ENCODE measurements at regions not wholly inside any gene's neighbourhood (a gene's known extent, or its start where the extent isn't known, plus 50 kb on each side); places are given as distances from the start of the nearest gene placed in this dataset.

DNA sequence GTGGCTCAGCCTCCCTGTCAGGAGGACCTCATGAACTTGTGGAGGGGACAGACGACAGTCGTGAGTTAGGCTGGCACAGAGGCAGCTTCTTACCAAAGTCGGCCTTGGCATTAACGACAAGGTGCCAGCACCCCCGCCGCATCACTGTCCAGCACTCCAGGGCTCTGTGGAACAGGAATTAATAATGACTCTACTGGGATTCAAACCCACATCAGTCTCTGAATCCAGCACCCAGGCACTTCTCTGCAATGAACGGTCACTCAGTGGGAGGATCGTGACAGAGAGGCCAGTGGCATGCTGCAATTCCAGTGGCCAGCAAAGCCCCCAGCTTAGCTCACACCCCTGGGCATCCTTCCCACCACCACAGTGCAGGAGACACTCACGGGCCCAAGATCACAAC lies 263.3 kb upstream of the ADAMTS16 start:
- H3K4me1 Mint-ChIP-seq = no peaks in the 10 kb centered on the region

DNA sequence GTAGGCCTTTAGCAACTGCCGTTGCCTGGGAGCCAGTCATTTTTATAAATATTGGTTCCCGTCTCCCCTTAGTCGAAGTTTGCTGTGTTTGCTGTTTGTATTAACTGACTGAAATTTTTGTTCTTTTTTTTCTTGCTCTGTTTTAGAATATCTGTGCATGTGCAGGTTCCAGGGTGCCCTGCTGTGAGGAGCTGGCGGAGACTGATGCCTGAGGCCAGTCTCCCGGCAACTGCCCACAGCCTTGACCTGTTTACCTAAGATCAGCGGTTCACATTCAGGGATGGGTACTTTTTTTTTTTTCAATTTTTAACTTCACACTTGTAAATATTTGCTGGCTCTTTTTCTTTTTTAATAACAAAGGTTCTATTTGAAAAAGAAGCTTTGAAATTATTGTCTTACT lies 262.6 kb upstream of the ADAMTS16 start:
- ATAC-seq = no peak

More for the DNA sequence above, 263.3 kb upstream of the ADAMTS16 start:
- Mint-ChIP-seq H3K27me3 (no peaks in the 10 kb centered on the region), H3K36me3 (no peaks in the 10 kb centered on the region), H3K4me3 (no peak overlapping the region), H3K9me3 (no peaks in the 10 kb centered on the region), H3K27ac (no peak overlapping the region)
- ATAC-seq = no peak

DNA sequence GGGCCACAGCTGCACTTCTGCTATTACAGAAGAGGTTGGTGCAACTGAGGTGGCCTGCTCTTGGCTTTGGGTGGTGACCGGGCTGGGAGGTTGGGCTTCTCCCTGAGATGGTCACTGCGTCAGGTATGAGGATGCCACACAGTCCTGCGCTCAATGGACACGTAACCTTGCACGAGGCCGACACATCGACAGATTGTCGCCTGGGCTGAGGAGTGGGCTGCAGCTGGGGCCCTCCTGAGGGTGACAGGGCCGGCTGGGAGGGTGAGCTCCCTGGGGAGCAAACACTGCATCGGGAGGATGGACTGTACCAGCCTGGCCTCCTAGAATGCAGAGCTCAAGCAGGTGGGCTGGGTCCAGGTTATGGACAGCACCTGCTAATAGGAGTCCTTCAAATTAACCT lies 261.1 kb upstream of the ADAMTS16 start:
- no peaks in the 10 kb centered on the region for H3K4me1 Mint-ChIP-seq
- H3K4me3 Mint-ChIP-seq = no peak overlapping the region
- no peaks in the 10 kb centered on the region for H3K27me3 Mint-ChIP-seq
- no peaks in the 10 kb centered on the region for H3K9me3 Mint-ChIP-seq
- H3K27ac Mint-ChIP-seq = no peak overlapping the region
- ATAC-seq = no peak
- no peaks in the 10 kb centered on the region for H3K36me3 Mint-ChIP-seq

More for the DNA sequence above, 262.6 kb upstream of the ADAMTS16 start:
- Mint-ChIP-seq H3K27me3 (no peaks in the 10 kb centered on the region), H3K27ac (no peak overlapping the region), H3K9me3 (no peaks in the 10 kb centered on the region), H3K4me1 (no peaks in the 10 kb centered on the region), H3K36me3 (no peaks in the 10 kb centered on the region), H3K4me3 (no peak overlapping the region)

DNA sequence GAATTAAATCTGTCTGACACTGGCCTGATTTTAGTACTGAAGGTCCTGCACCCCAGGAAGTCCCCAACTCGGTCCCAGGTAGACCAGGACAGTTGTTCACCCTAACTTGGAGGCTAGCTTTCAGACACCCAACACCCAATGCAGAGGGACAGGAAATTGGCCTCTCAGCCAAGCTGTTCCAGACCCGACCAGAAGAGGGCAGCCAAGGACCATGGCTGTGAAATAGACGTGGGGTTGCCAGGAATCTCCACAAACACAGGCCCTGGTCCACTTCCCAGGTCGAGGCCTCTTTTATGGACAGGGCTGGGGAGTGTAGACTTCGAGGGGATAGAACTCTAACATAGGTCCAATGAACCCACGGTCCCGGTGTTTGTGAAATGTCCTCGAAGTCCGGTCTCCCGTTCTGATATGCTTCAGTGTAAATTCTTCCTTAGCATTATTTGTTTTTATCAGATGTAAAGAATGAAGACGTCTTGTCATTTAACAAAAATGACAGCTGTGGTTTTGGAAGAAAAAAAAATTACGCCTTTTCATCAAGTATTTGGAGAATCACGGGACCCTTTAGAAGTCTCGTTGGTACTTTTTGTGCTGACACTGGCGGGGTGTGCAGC lies 260.3 kb upstream of the ADAMTS16 start:
- H3K36me3 Mint-ChIP-seq = no peaks in the 10 kb centered on the region
- ATAC-seq = no peak
- no peak overlapping the region for H3K4me3 Mint-ChIP-seq
- H3K9me3 Mint-ChIP-seq = no peaks in the 10 kb centered on the region
- H3K4me1 Mint-ChIP-seq = no peaks in the 10 kb centered on the region
- no peak overlapping the region for H3K27ac Mint-ChIP-seq
- no peaks in the 10 kb centered on the region for H3K27me3 Mint-ChIP-seq

DNA sequence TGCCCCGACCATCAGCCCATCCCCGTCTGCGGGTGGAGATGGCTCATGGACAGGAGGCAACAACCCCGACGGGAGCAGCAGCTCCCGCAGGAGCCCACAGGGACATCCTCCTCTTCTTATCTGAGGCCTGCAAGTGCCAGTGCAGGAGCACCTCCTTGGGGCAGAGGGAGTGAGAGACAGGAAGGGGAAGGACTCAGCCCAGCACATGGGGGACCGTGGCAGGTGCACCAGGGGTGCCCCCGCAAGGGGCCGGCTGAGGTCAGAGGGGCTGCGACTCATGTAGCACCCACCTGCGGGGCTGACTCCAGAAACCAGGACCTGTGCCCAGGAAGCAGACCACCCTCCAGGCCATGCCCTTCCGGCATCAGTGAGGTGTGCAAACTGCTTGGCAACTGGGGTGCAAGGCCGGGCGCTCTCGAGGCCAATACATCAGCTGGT lies 259.8 kb upstream of the ADAMTS16 start:
- H3K4me1 Mint-ChIP-seq = no peaks in the 10 kb centered on the region
- no peaks in the 10 kb centered on the region for H3K36me3 Mint-ChIP-seq
- H3K9me3 Mint-ChIP-seq = no peaks in the 10 kb centered on the region
- H3K27ac Mint-ChIP-seq = no peak overlapping the region
- H3K27me3 Mint-ChIP-seq = no peaks in the 10 kb centered on the region
- H3K4me3 Mint-ChIP-seq = no peak overlapping the region
- ATAC-seq = no peak

DNA sequence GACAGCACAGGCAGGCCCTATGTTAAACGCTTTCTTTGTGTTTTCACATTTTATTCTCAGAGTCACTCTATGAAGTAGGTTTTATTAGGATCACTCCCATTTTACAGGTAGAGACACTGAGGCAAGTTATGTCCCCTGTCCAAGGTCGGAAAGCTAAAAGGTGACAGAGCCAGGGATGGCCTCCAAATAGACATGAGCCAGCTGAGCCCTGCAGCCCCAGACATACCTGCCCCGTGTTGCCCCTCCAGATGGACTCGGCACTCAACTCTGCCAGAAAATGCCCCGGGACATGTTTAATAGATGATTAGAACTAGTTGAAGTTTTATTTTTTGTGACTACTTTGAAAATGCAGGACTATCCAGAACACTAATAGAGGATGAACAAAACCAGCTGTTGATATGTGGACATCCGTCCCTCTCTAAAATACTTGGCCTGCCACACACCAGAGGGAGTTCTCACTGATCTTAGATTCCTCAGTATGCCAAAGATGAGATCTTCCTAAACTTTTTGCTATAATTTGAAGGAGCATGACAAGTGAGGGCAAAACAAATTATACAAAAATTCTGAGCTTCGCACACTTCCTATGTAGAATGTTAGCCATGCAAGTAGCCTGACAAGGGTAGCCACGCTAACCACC lies 258.6 kb upstream of the ADAMTS16 start:
- H3K27me3 Mint-ChIP-seq = no peaks in the 10 kb centered on the region
- H3K27ac Mint-ChIP-seq = no peak overlapping the region
- ATAC-seq = no peak
- no peak overlapping the region for H3K4me3 Mint-ChIP-seq
- no peaks in the 10 kb centered on the region for H3K9me3 Mint-ChIP-seq
- H3K4me1 Mint-ChIP-seq = no peaks in the 10 kb centered on the region
- H3K36me3 Mint-ChIP-seq = no peaks in the 10 kb centered on the region

DNA sequence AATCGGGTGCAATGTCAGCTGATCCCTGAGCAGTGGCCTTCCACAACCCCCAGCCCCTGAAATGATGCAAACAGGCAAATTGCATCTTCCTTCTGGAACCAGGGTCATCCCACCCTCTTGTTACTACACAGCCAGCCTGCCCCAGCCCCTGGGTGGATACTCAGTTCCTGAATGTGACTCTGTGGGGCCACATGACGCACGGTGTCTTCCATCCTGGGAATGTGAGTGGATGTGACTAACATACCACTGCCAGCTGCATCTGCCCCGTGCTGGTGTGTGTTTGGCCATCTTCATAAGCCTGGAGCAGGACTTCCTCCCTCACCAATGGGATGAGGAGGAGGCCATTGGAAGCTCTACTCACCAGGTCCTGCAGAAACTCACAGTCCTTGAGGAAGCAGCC lies 257.9 kb upstream of the ADAMTS16 start:
- Mint-ChIP-seq H3K27me3 (no peaks in the 10 kb centered on the region), H3K9me3 (no peaks in the 10 kb centered on the region), H3K4me1 (no peaks in the 10 kb centered on the region), H3K4me3 (no peak overlapping the region), H3K36me3 (no peaks in the 10 kb centered on the region), H3K27ac (no peak overlapping the region)
- ATAC-seq = no peak

DNA sequence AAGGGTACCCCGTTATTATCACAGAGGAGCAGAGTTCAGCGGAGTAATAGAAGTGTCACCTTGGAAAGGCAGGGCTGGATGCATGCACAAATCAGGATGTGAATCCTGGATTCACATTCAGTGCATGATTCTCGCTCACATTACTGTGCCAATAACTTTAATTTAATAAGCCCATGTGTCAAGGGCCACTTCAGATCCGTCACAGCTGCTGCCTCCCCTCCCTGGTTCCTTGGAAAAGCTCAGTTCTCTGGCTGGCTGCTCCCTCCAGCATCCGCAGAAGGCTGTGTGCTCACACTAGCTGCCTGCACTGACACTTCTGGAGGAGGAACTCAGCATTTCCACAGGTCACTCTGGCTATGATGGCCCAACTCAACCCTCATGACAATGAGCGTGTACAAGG lies 256.8 kb upstream of the ADAMTS16 start:
- H3K36me3 Mint-ChIP-seq = no peaks in the 10 kb centered on the region
- no peaks in the 10 kb centered on the region for H3K9me3 Mint-ChIP-seq
- no peak overlapping the region for H3K27ac Mint-ChIP-seq
- H3K27me3 Mint-ChIP-seq = no peaks in the 10 kb centered on the region
- no peak for ATAC-seq
- no peaks in the 10 kb centered on the region for H3K4me1 Mint-ChIP-seq
- no peak overlapping the region for H3K4me3 Mint-ChIP-seq

DNA sequence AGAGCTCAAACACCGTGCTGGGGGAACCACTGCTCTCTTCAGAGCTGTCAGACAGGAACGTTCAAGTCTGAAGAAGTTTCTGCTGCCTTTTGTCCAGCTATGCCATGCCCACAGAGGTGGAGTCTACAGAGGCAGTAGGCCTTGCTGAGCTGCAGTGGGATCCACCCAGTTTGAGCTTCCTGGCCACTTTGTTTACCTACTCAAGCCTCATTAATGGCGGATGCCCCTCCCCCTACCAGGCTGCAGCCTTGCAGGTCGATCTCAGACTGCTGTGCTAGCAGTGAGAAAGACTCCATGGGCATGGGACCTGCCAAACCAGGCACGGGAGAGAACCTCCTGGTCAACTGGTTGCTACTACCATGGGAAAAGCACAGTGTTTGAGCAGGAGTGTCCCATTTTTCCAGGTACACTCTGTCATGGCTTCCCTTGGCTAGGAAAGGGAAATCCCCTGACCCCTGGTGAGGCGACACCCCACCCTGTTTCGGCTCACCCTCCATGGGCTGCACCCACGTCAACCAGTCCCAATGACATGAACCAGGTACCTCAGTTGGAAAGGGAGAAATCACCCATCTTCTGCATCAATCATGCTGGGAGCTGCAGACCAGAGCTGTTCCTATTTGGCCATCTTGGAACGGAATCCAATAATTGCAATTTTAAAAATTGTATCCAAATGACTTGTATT lies 246.9 kb upstream of the ADAMTS16 start:
- no peak overlapping the region for H3K27ac Mint-ChIP-seq
- no peaks in the 10 kb centered on the region for H3K36me3 Mint-ChIP-seq
- H3K4me3 Mint-ChIP-seq = no peak overlapping the region
- H3K4me1 Mint-ChIP-seq = no peaks in the 10 kb centered on the region
- no peaks in the 10 kb centered on the region for H3K27me3 Mint-ChIP-seq
- ATAC-seq = no peak
- H3K9me3 Mint-ChIP-seq = no peaks in the 10 kb centered on the region

DNA sequence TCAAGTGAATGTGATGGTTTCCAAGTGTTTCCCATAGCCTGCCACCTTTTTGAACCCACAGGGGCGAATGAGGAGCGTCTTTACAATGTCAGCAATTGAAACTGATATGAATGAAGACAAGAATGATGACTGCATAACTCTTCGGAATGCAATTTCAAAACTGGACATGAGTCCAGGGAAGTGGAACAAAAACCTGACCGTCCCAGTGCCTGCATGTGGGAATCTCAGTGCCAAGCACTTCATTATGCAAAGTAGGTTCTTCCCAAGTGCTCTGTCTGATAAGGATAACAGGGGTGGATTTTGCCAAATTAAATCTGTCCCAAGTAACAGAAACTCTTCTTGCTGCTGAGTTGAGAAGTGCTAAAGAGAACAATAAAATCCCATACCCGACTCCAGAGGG lies 243.8 kb upstream of the ADAMTS16 start:
- Mint-ChIP-seq H3K36me3 (no peaks in the 10 kb centered on the region), H3K4me3 (no peak overlapping the region), H3K4me1 (no peaks in the 10 kb centered on the region), H3K27ac (no peak overlapping the region), H3K9me3 (no peaks in the 10 kb centered on the region), H3K27me3 (no peaks in the 10 kb centered on the region)
- ATAC-seq = no peak

DNA sequence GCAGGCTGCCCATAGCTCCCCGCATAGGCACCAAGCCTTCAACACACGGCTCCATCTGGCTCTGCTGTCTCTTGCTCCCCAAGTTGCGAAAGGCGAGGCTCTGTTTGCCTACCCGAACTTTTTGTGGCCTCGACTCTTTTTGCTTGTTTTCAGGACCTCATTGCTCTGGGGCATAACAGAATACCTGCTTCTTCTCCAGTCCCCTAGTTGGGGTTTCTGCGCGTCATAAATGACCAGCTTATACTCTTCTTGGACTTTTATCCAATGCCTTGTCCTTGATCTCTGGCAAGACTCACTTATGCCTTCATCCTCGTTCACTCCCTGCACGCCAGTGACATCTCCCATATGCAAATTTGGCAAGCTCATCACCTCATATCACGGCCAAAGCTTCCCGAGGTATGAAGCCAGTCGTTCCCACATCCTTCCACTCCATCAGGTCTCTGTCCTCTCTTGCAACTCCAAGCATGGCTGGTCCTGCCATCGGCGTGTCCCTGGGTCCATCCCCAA lies 238.8 kb upstream of the ADAMTS16 start:
- Mint-ChIP-seq H3K4me3 (no peak overlapping the region), H3K36me3 (no peaks in the 10 kb centered on the region), H3K4me1 (no peaks in the 10 kb centered on the region), H3K27ac (no peak overlapping the region), H3K9me3 (no peaks in the 10 kb centered on the region), H3K27me3 (no peaks in the 10 kb centered on the region)
- ATAC-seq = no peak

DNA sequence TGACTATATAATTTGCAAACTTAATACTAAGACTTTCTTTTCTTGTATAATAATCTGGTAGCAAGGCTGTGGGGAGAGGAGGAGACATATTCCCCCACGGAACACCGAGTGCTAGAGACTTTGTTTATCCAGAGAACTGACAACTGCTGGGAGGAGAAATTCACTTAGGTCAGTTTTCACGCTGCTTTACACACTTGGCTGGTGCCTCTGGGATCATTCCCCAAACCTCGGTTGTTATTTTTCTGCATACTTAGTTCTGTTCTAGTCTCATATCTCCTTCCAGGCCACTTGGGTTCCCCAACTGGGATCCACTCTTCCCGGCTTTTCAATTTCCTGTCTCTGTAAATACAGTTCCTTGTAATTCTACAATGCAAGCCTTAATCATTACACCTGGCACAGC lies 238.2 kb upstream of the ADAMTS16 start:
- no peaks in the 10 kb centered on the region for H3K27me3 Mint-ChIP-seq
- H3K9me3 Mint-ChIP-seq = no peaks in the 10 kb centered on the region
- no peaks in the 10 kb centered on the region for H3K36me3 Mint-ChIP-seq
- no peak for ATAC-seq
- no peak overlapping the region for H3K27ac Mint-ChIP-seq
- H3K4me3 Mint-ChIP-seq = no peak overlapping the region
- H3K4me1 Mint-ChIP-seq = no peaks in the 10 kb centered on the region

DNA sequence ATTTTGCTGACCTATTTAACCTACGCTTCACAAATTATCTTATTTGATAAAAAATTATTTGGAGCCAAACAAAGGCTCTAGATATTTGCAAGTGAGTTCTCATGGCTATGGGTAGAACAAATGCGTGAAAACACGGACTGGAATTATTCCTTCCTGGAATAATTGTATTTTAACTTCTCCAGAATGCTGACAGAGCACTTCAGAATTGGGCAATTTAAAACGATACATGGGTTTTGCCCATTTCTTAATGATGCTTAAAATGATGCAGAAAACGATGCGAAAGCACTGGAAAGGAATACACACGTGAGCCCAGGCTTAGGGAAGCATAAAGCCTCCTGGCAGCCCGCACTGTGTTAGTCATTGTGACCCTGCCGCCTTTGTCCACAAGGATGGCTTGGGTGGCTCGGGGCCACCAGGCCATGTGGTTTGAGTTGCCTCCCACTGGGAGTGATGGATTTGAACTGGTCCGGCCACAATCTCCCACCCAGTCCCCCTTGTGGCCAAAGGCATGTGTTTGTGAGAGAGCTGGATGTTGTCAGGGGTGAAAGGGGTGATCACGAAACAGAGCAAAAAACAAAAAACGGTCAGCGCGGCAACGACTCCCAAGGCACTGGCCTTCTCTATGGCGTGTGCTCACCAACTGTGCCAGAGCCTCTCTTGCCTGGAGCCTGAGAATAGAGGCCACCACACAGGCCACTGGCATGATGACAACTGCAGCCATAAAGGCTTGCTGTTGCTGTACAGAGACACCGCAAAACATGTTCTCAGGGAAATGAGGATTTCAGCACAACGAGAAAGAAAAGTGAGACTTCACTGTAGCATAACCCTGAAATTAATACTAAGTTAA lies 234.2 kb upstream of the ADAMTS16 start:
- H3K4me3 Mint-ChIP-seq = no peak overlapping the region
- no peaks in the 10 kb centered on the region for H3K4me1 Mint-ChIP-seq
- H3K36me3 Mint-ChIP-seq = no peaks in the 10 kb centered on the region
- no peak for ATAC-seq
- H3K27ac Mint-ChIP-seq = no peak overlapping the region
- H3K27me3 Mint-ChIP-seq = no peaks in the 10 kb centered on the region
- H3K9me3 Mint-ChIP-seq = no peaks in the 10 kb centered on the region

DNA sequence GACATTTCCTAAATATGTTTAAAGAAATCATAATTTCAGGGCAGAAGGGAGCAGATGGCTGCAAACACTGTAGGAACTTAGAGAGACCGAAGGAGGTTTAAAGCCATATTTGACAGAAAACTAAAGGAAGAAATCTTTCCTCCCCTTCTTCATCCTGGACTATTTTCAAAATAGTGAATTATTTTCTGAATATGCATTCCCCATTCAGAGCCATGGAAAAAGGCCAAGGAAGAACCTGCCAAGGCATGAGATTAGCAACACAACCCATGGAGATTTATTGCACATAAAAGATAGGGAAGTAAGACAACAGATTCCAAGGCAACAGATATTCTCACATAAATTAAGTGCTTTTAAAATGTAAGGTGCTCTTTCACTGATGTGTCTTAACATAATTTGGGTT lies 233.3 kb upstream of the ADAMTS16 start:
- Mint-ChIP-seq H3K36me3 (no peaks in the 10 kb centered on the region), H3K27ac (no peak overlapping the region), H3K27me3 (no peaks in the 10 kb centered on the region), H3K9me3 (no peaks in the 10 kb centered on the region), H3K4me3 (no peak overlapping the region), H3K4me1 (no peaks in the 10 kb centered on the region)
- ATAC-seq = no peak

DNA sequence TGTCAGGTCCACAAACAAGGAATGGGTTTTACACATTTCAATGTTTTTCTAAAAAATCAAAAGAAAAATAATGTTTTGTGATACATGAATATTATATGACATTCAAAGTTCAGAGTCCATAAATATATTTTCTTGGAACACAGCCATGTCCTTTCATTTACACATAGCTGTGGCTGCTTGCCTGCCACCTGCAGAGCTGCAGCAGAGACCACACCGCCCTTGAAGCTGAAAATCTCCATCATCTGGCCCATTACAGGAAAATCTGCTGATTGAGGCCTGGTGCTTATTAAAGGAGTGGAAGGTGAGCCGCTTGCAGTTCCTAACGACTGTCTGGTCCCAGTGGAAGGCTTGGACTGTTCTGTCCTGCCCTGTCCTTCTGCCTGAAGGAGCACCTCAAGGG lies 232.6 kb upstream of the ADAMTS16 start:
- H3K27me3 Mint-ChIP-seq = peaks cover 6% of the 10 kb centered on the region
- ATAC-seq = no peak
- H3K9me3 Mint-ChIP-seq = no peaks in the 10 kb centered on the region
- no peak overlapping the region for H3K4me3 Mint-ChIP-seq
- H3K36me3 Mint-ChIP-seq = no peaks in the 10 kb centered on the region
- H3K4me1 Mint-ChIP-seq = no peaks in the 10 kb centered on the region
- no peak overlapping the region for H3K27ac Mint-ChIP-seq

Data from stimulated activated memory B cell treated with anti-CD40 and anti-IgM and Interleukin-4, amounts not matched to agents 10 μg/mL and 1 μg/mL and 100 μg/mL, for 72 hours (primary cell).